ENCODE measurements at regions not wholly inside any gene's neighbourhood (a gene's known extent, or its start where the extent isn't known, plus 50 kb on each side); places are given as distances from the start of the nearest gene placed in this dataset.

GRCh38 chr13:84951128-84951527 is 848.1 kb downstream of the SLITRK6 start:
- no peak for TF ChIP-seq GABPA (IDR thresholded peaks at IDR 0.05; ENCODE audit: low read depth)
- TF ChIP-seq, protein P1, sequence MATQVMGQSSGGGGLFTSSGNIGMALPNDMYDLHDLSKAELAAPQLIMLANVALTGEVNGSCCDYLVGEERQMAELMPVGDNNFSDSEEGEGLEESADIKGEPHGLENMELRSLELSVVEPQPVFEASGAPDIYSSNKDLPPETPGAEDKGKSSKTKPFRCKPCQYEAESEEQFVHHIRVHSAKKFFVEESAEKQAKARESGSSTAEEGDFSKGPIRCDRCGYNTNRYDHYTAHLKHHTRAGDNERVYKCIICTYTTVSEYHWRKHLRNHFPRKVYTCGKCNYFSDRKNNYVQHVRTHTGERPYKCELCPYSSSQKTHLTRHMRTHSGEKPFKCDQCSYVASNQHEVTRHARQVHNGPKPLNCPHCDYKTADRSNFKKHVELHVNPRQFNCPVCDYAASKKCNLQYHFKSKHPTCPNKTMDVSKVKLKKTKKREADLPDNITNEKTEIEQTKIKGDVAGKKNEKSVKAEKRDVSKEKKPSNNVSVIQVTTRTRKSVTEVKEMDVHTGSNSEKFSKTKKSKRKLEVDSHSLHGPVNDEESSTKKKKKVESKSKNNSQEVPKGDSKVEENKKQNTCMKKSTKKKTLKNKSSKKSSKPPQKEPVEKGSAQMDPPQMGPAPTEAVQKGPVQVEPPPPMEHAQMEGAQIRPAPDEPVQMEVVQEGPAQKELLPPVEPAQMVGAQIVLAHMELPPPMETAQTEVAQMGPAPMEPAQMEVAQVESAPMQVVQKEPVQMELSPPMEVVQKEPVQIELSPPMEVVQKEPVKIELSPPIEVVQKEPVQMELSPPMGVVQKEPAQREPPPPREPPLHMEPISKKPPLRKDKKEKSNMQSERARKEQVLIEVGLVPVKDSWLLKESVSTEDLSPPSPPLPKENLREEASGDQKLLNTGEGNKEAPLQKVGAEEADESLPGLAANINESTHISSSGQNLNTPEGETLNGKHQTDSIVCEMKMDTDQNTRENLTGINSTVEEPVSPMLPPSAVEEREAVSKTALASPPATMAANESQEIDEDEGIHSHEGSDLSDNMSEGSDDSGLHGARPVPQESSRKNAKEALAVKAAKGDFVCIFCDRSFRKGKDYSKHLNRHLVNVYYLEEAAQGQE (IDR thresholded peaks at IDR 0.05; ENCODE audit: insufficient replicate concordance, low read depth) = no peak
- no peak for TF ChIP-seq POLR2AphosphoS5 (IDR thresholded peaks at IDR 0.05; ENCODE audit: low read depth)
- TF ChIP-seq SPI1 (IDR thresholded peaks at IDR 0.05; ENCODE audit: borderline replicate concordance, low read depth) = no peak
- TF ChIP-seq CTCF (IDR thresholded peaks at IDR 0.05; ENCODE audit: insufficient read depth, low read length) = no peak
- no peaks in the 10 kb centered on the region for H3K27me3 ChIP-seq (ENCODE audit: insufficient read depth, poor library complexity, severe bottlenecking)
- H3K27ac ChIP-seq (replicated peaks) = no peak overlapping the region
- H3K4me3 ChIP-seq (replicated peaks; ENCODE audit: insufficient read depth, low read length) = no peak overlapping the region
- DNase-seq (ENCODE audit: low read depth in 1 of 2, low spot score in 1 of 2) = no peak

DNA sequence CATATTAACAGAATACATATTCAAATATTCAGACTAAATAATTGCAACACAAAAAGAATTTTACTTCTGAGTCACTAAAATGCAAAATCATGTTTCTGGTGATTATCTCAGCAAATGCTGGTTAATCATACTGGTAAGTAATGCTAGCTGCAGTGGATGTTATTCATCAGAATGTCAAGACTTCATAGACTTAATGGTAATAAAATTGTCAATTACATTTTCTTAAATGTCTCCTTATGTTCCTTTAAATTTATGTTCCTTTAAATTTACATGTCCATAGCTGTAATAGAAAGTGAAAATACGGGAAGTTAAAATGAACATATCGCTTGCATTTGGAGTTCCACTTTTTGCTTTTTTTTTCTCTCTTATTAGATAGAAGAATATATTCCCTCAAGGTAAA is 853.0 kb downstream of the SLITRK6 start:
- no peaks in the 10 kb centered on the region for H3K27me3 ChIP-seq (ENCODE audit: insufficient read depth, poor library complexity, severe bottlenecking)
- DNase-seq (ENCODE audit: low read depth in 1 of 2, low spot score in 1 of 2) = no peak
- H3K27ac ChIP-seq (replicated peaks) = no peak overlapping the region
- TF ChIP-seq POLR2AphosphoS5 (IDR thresholded peaks at IDR 0.05; ENCODE audit: low read depth) (no peak), SPI1 (IDR thresholded peaks at IDR 0.05; ENCODE audit: borderline replicate concordance, low read depth) (no peak)
- TF ChIP-seq, protein P1 (IDR thresholded peaks at IDR 0.05; ENCODE audit: insufficient replicate concordance, low read depth) = no peak
- H3K4me3 ChIP-seq (replicated peaks; ENCODE audit: insufficient read depth, low read length) = no peak overlapping the region

- no peak for DNase-seq (ENCODE audit: low read depth in 1 of 2, low spot score in 1 of 2)
- Histone ChIP-seq H3K4me3 (replicated peaks; ENCODE audit: insufficient read depth, low read length) (no peak overlapping the region), H3K27ac (replicated peaks) (no peak overlapping the region), H3K27me3 (ENCODE audit: insufficient read depth, poor library complexity, severe bottlenecking) (no peaks in the 10 kb centered on the region)
- TF ChIP-seq GABPA (IDR thresholded peaks at IDR 0.05; ENCODE audit: low read depth) (no peak), CTCF (IDR thresholded peaks at IDR 0.05; ENCODE audit: insufficient read depth, low read length) (no peak), POLR2AphosphoS5 (IDR thresholded peaks at IDR 0.05; ENCODE audit: low read depth) (no peak), SPI1 (IDR thresholded peaks at IDR 0.05; ENCODE audit: borderline replicate concordance, low read depth) (no peak)
- TF ChIP-seq, protein P1 (IDR thresholded peaks at IDR 0.05; ENCODE audit: insufficient replicate concordance, low read depth) = no peak
Measured at GRCh38 chr13:84940798-84941197, 858.4 kb downstream of the SLITRK6 start.
